ENCODE measurements at regions not wholly inside any gene's neighbourhood (a gene's known extent, or its start where the extent isn't known, plus 50 kb on each side); places are given as distances from the start of the nearest gene placed in this dataset.
"Not testable (repeated sequence)": the region's sequence is repeated elsewhere in the genome, so short reads cannot be mapped to it uniquely, and the experiment has no call there.

- Histone ChIP-seq H3K36me3 (no peaks in the 10 kb centered on the region), H3K4me1 (replicated peaks) (no peaks in the 10 kb centered on the region), H3K9me3 (no peaks in the 10 kb centered on the region), H3K27ac (no peak overlapping the region), H3K4me3 (no peak overlapping the region), H3K27me3 (replicated peaks; ENCODE audit: insufficient read depth) (no peaks in the 10 kb centered on the region)
- TF ChIP-seq POLR2A (IDR thresholded peaks at IDR 0.05), result no peak
- TF ChIP-seq CTCF (IDR thresholded peaks at IDR 0.05), result peak in 2 of 4 experiments; percentile 26 to 43
- intact Hi-C loops (cut with DNase I), result loop anchor here (10.0 kb wide), 1 partner anchor 315 kb away; no protein-coding TSS in a partner anchor
- DNase-seq (ENCODE audit: low spot score), result no peak
- WGBS, result 51% methylated on average over 4 of the region's 4 CpGs
These were observed 62.1 kb upstream of the LANCL3 start for GRCh38 chrX:37509349-37509748.

- no CpG with 5 or more reads among the region's 1 CpG for WGBS
- H3K4me1 ChIP-seq (replicated peaks); H3K9me3 ChIP-seq; H3K27me3 ChIP-seq (replicated peaks; ENCODE audit: insufficient read depth); H3K4me3 ChIP-seq; DNase-seq (ENCODE audit: low spot score); intact Hi-C loops (cut with DNase I); H3K36me3 ChIP-seq; H3K27ac ChIP-seq: not testable (repeated sequence)
These were observed 54.9 kb upstream of the LANCL3 start for GRCh38 chrX:37516512-37516911.

GRCh38 chrX:37519261-37519660 lies 52.2 kb upstream of the LANCL3 start:
- H3K36me3 ChIP-seq; H3K4me3 ChIP-seq; H3K27me3 ChIP-seq (replicated peaks; ENCODE audit: insufficient read depth); DNase-seq (ENCODE audit: low spot score); H3K4me1 ChIP-seq (replicated peaks); H3K27ac ChIP-seq; H3K9me3 ChIP-seq; intact Hi-C loops (cut with DNase I): not testable (repeated sequence)
- 83% methylated on average over 3 of the region's 4 CpGs for WGBS

GRCh38 chrX:37520860-37521450 lies 50.5 kb upstream of the LANCL3 start:
- H3K4me3 ChIP-seq; H3K27me3 ChIP-seq (replicated peaks; ENCODE audit: insufficient read depth); DNase-seq (ENCODE audit: low spot score); H3K27ac ChIP-seq; H3K9me3 ChIP-seq; H3K36me3 ChIP-seq; intact Hi-C loops (cut with DNase I); H3K4me1 ChIP-seq (replicated peaks): not testable (repeated sequence)
- 47% methylated on average over 4 of the region's 4 CpGs for WGBS

Measured in prostate gland (tissue), 2 donors.